ENCODE measurements at regions not wholly inside any gene's neighbourhood (a gene's known extent, or its start where the extent isn't known, plus 50 kb on each side); places are given as distances from the start of the nearest gene placed in this dataset.

DNA sequence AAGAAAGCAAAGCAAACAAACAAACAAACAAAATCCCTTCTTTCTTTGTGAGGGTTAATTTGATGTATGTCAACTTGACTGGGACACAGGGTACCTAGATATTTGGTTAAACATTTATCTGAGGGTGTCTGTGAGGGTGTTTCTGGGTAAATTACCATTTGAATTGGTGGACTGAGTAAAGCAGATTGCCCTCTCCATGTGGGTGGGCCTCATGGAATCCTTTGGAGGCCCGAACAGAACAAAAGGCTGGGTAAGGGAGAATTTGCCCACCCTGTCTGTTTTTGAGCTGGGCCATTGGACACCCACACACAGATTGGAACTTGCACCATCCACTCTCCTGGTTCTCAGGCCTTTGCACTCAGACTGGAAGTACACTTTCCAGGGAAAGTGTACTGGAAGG is 628.8 kb upstream of the CITED2 start:
- TF ChIP-seq, protein P1, sequence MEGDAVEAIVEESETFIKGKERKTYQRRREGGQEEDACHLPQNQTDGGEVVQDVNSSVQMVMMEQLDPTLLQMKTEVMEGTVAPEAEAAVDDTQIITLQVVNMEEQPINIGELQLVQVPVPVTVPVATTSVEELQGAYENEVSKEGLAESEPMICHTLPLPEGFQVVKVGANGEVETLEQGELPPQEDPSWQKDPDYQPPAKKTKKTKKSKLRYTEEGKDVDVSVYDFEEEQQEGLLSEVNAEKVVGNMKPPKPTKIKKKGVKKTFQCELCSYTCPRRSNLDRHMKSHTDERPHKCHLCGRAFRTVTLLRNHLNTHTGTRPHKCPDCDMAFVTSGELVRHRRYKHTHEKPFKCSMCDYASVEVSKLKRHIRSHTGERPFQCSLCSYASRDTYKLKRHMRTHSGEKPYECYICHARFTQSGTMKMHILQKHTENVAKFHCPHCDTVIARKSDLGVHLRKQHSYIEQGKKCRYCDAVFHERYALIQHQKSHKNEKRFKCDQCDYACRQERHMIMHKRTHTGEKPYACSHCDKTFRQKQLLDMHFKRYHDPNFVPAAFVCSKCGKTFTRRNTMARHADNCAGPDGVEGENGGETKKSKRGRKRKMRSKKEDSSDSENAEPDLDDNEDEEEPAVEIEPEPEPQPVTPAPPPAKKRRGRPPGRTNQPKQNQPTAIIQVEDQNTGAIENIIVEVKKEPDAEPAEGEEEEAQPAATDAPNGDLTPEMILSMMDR (IDR thresholded peaks at IDR 0.05) = no peak
- TF ChIP-seq POLR2A (IDR thresholded peaks at IDR 0.05) = no peak
